Vagina (tissue), 2 donors: ENCODE measurements at regions not wholly inside any gene's neighbourhood (a gene's known extent, or its start where the extent isn't known, plus 50 kb on each side); places are given as distances from the start of the nearest gene placed in this dataset.
A peak's percentile ranks its signal among the peaks of the same experiment; 100 is the strongest.

Experiments used
- DNase-seq, 2 donors: peaks; one replicate each; pipeline ENCODE4 v3.0.0-alpha.2; 2017; ENCODE audit errors: extremely low spot score in 2 of 2
- H3K27ac ChIP-seq: fragments of 200-600 bp; sonication (generic); one replicate; pipeline ENCODE4 v1.5.1; 2019
- H3K27me3 ChIP-seq: fragments of 200-600 bp; sonication (generic); one replicate; pipeline ENCODE4 v1.5.1; 2019
- H3K36me3 ChIP-seq, 2 donors: fragments of 200-600 bp; sonication (generic); one replicate each; pipeline ENCODE4 v1.5.1; 2017 to 2019
- H3K4me1 ChIP-seq: fragments of 200-600 bp; sonication (generic); one replicate; pipeline ENCODE4 v1.5.1; 2019
- H3K4me3 ChIP-seq, 2 donors: fragments of 200-600 bp; sonication (generic); 1 replicate in 1 of 2; 2 replicates in 1 of 2; pipeline ENCODE4 v1.5.1; 2016 to 2019
- H3K9me3 ChIP-seq: fragments of 200-600 bp; sonication (generic); one replicate; pipeline ENCODE4 v1.5.1; 2019
- CTCF ChIP-seq, 3 experiments: fragments of 450-650 bp in 2 of 3; fragments of 200-600 bp in 1 of 3; sonication (generic) in 1 of 3; IDR thresholded peaks; one replicate each; pipeline ENCODE4 v1.5.1; 2017 to 2019; ENCODE audit warnings: antibody characterized with exemption in 3 of 3, mild to moderate bottlenecking in 2 of 3, moderate library complexity in 2 of 3
- POLR2A ChIP-seq, 2 donors: fragments of 450-650 bp; IDR thresholded peaks; one replicate each; pipeline ENCODE4 v1.6.1; 2017; ENCODE audit warnings: antibody characterized with exemption in 2 of 2, mild to moderate bottlenecking in 2 of 2, moderate library complexity in 2 of 2
- POLR2AphosphoS5 ChIP-seq, 2 donors: sonication (generic); formaldehyde crosslinking; IDR thresholded peaks; one replicate each; pipeline ENCODE4 v1.9.0; 2017; ENCODE audit warnings: antibody characterized with exemption in 2 of 2, mild to moderate bottlenecking in 2 of 2, low read depth in 1 of 2; ENCODE audit not compliant: insufficient read depth in 1 of 2
- intact Hi-C: fragments of 100-400 bp; cut with DNase I; formaldehyde crosslinking; loops from one replicate; pipeline ENCODE4 v1.15.1; 2023

GRCh38 chr2:67650291-67651133, 253.4 kb downstream of the ETAA1 start:
- Histone ChIP-seq H3K9me3 (no peaks in the 10 kb centered on the region), H3K4me3 (no peak overlapping the region), H3K27me3 (no peaks in the 10 kb centered on the region), H3K27ac (peak overlapping the region; percentile 70), H3K4me1 (peaks cover 22% of the 10 kb centered on the region), H3K36me3 (no peaks in the 10 kb centered on the region)
- intact Hi-C loops: loop anchor here (5.0 kb wide), 2 partner anchors 1073 to 1218 kb away; no protein-coding TSS in a partner anchor
- TF ChIP-seq POLR2A (IDR thresholded peaks at IDR 0.05) (no peak), CTCF (IDR thresholded peaks at IDR 0.05) (peak in 2 of 3 experiments; percentile 59 to 71), POLR2AphosphoS5 (IDR thresholded peaks at IDR 0.05; ENCODE audit: insufficient read depth in 1 of 2, low read depth in 1 of 2) (peak; percentile 60 to 72)
- peak in 1 of 2 donors; percentile 96 for DNase-seq

GRCh38 chr2:67651565-67651964, 254.4 kb downstream of the ETAA1 start:
- Histone ChIP-seq H3K27ac (peak overlapping the region; percentile 27), H3K4me1 (peaks cover 22% of the 10 kb centered on the region), H3K9me3 (no peaks in the 10 kb centered on the region), H3K27me3 (no peaks in the 10 kb centered on the region), H3K4me3 (no peak overlapping the region), H3K36me3 (no peaks in the 10 kb centered on the region)
- DNase-seq: no peak
- no peak for TF ChIP-seq CTCF (IDR thresholded peaks at IDR 0.05)
- TF ChIP-seq POLR2AphosphoS5 (IDR thresholded peaks at IDR 0.05; ENCODE audit: insufficient read depth in 1 of 2, low read depth in 1 of 2): no peak
- TF ChIP-seq POLR2A (IDR thresholded peaks at IDR 0.05): no peak
- intact Hi-C loops: loop anchor here (5.0 kb wide), 2 partner anchors 1074 to 1219 kb away; no protein-coding TSS in a partner anchor

- TF ChIP-seq POLR2A (IDR thresholded peaks at IDR 0.05): no peak
- no peak for TF ChIP-seq POLR2AphosphoS5 (IDR thresholded peaks at IDR 0.05; ENCODE audit: insufficient read depth in 1 of 2, low read depth in 1 of 2)
- TF ChIP-seq CTCF (IDR thresholded peaks at IDR 0.05): no peak
- DNase-seq: no peak
- Histone ChIP-seq H3K27me3 (no peaks in the 10 kb centered on the region), H3K9me3 (no peaks in the 10 kb centered on the region), H3K27ac (no peak overlapping the region), H3K4me3 (no peak overlapping the region), H3K36me3 (no peaks in the 10 kb centered on the region), H3K4me1 (peaks cover 22% of the 10 kb centered on the region)
- intact Hi-C loops: loop anchor here (5.0 kb wide), 2 partner anchors 1075 to 1220 kb away; no protein-coding TSS in a partner anchor
Measured at GRCh38 chr2:67652679-67653078, 255.5 kb downstream of the ETAA1 start.

- H3K4me1 ChIP-seq: no peaks in the 10 kb centered on the region
- H3K4me3 ChIP-seq: no peak overlapping the region
- H3K27me3 ChIP-seq: no peaks in the 10 kb centered on the region
- DNase-seq: no peak
- no peak for TF ChIP-seq CTCF (IDR thresholded peaks at IDR 0.05)
- no peak for TF ChIP-seq POLR2AphosphoS5 (IDR thresholded peaks at IDR 0.05; ENCODE audit: insufficient read depth in 1 of 2, low read depth in 1 of 2)
- no peak for TF ChIP-seq POLR2A (IDR thresholded peaks at IDR 0.05)
- H3K36me3 ChIP-seq: no peaks in the 10 kb centered on the region
- intact Hi-C loops: no loop called here
- H3K9me3 ChIP-seq: no peaks in the 10 kb centered on the region
- no peak overlapping the region for H3K27ac ChIP-seq
Measured at GRCh38 chr2:67656875-67657274, 259.7 kb downstream of the ETAA1 start.

GRCh38 chr2:67658820-67659219, 261.7 kb downstream of the ETAA1 start:
- no peaks in the 10 kb centered on the region for H3K27me3 ChIP-seq
- H3K27ac ChIP-seq: no peak overlapping the region
- H3K4me1 ChIP-seq: no peaks in the 10 kb centered on the region
- no peaks in the 10 kb centered on the region for H3K36me3 ChIP-seq
- no peak for DNase-seq
- H3K9me3 ChIP-seq: no peaks in the 10 kb centered on the region
- H3K4me3 ChIP-seq: no peak overlapping the region
- TF ChIP-seq POLR2A (IDR thresholded peaks at IDR 0.05) (no peak), POLR2AphosphoS5 (IDR thresholded peaks at IDR 0.05; ENCODE audit: insufficient read depth in 1 of 2, low read depth in 1 of 2) (no peak), CTCF (IDR thresholded peaks at IDR 0.05) (no peak)
- intact Hi-C loops: no loop called here
